ENCODE measurements at regions not wholly inside any gene's neighbourhood (a gene's known extent, or its start where the extent isn't known, plus 50 kb on each side); places are given as distances from the start of the nearest gene placed in this dataset.

GRCh38 chr18:23363865-23364570, 89.1 kb upstream of the RIOK3 start:
- Mint-ChIP-seq H3K9me3 (no peaks in the 10 kb centered on the region), H3K36me3 (peaks cover 4% of the 10 kb centered on the region), H3K27me3 (no peaks in the 10 kb centered on the region), H3K4me3 (no peak overlapping the region), H3K4me1 (ENCODE audit: unreplicated experiment) (peaks cover 5% of the 10 kb centered on the region), H3K27ac (no peak overlapping the region)
- DNase-seq (ENCODE audit: extremely low spot score, unreplicated experiment), result no peak
- no peak for TF ChIP-seq CTCF (conservative IDR thresholded peaks at IDR 0.05)

- Mint-ChIP-seq H3K9me3 (no peaks in the 10 kb centered on the region), H3K4me3 (no peak overlapping the region), H3K27ac (no peak overlapping the region), H3K36me3 (peaks cover 5% of the 10 kb centered on the region), H3K4me1 (ENCODE audit: unreplicated experiment) (peaks cover 5% of the 10 kb centered on the region), H3K27me3 (no peaks in the 10 kb centered on the region)
- no peak for DNase-seq (ENCODE audit: extremely low spot score, unreplicated experiment)
- TF ChIP-seq CTCF (conservative IDR thresholded peaks at IDR 0.05), result no peak
These were observed 87.5 kb upstream of the RIOK3 start for GRCh38 chr18:23365602-23366001.

- H3K9me3 Mint-ChIP-seq, result no peaks in the 10 kb centered on the region
- DNase-seq (ENCODE audit: extremely low spot score, unreplicated experiment), result no peak
- TF ChIP-seq CTCF (conservative IDR thresholded peaks at IDR 0.05), result no peak
- H3K36me3 Mint-ChIP-seq, result peaks cover 5% of the 10 kb centered on the region
- H3K27me3 Mint-ChIP-seq, result no peaks in the 10 kb centered on the region
- H3K4me3 Mint-ChIP-seq, result no peak overlapping the region
- peaks cover 5% of the 10 kb centered on the region for H3K4me1 Mint-ChIP-seq (ENCODE audit: unreplicated experiment)
- no peak overlapping the region for H3K27ac Mint-ChIP-seq
These were observed 83.8 kb upstream of the RIOK3 start for GRCh38 chr18:23369266-23369665.

- no peaks in the 10 kb centered on the region for H3K27me3 Mint-ChIP-seq
- DNase-seq (ENCODE audit: extremely low spot score, unreplicated experiment), result no peak
- H3K9me3 Mint-ChIP-seq, result no peaks in the 10 kb centered on the region
- H3K4me3 Mint-ChIP-seq, result no peak overlapping the region
- H3K36me3 Mint-ChIP-seq, result peaks cover 5% of the 10 kb centered on the region
- H3K27ac Mint-ChIP-seq, result no peak overlapping the region
- peaks cover 11% of the 10 kb centered on the region for H3K4me1 Mint-ChIP-seq (ENCODE audit: unreplicated experiment)
- TF ChIP-seq CTCF (conservative IDR thresholded peaks at IDR 0.05), result no peak
These were observed 79.5 kb upstream of the RIOK3 start for GRCh38 chr18:23373570-23373969.

- H3K36me3 Mint-ChIP-seq, result no peaks in the 10 kb centered on the region
These were observed 75.3 kb upstream of the RIOK3 start for GRCh38 chr18:23377669-23378301.

More at GRCh38 chr18:23377669-23378301, 75.3 kb upstream of the RIOK3 start:
- no peaks in the 10 kb centered on the region for H3K9me3 Mint-ChIP-seq
- H3K27me3 Mint-ChIP-seq, result no peaks in the 10 kb centered on the region
- H3K27ac Mint-ChIP-seq, result peak overlapping the region; percentile 82
- H3K4me1 Mint-ChIP-seq (ENCODE audit: unreplicated experiment), result peaks cover 17% of the 10 kb centered on the region
- no peak overlapping the region for H3K4me3 Mint-ChIP-seq
- no peak for DNase-seq (ENCODE audit: extremely low spot score, unreplicated experiment)
- no peak for TF ChIP-seq CTCF (conservative IDR thresholded peaks at IDR 0.05)

All from type B pancreatic cell (in vitro differentiated cells).